ENCODE measurements at regions not wholly inside any gene's neighbourhood (a gene's known extent, or its start where the extent isn't known, plus 50 kb on each side); places are given as distances from the start of the nearest gene placed in this dataset.

DNA sequence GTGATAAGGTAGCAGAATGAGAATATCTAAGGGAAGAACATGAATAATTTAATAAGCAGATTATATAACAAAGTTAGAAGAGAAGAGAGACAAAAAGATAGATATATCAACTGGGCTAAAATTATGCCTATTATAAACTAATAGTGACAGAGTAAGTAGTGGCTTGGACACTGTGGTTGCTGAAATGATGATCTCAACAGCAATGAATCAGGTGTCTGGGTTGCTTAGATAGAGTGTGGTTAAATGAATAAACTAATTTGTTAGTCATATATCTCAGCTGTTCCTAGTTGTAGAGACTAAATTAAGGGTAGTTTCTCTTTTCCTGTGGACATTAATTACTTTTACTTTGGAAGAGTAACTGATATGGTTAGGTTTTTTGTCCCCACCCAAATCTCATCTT lies 1485.4 kb upstream of the CELF4 start:
- H3K36me3 ChIP-seq (ENCODE audit: control insufficient read depth in 2 of 2, insufficient read depth in 2 of 2, low read length in 1 of 2), result no peaks in the 10 kb centered on the region
- H3K27ac ChIP-seq (ENCODE audit: low read depth in 1 of 2, low read length in 1 of 2), result no peak overlapping the region
- no peak for DNase-seq (ENCODE audit: low read depth in 6 of 9, low spot score in 9 of 9)

GRCh38 chr18:39039813-39040212 lies 1474.2 kb upstream of the CELF4 start:
- H3K4me3 ChIP-seq (ENCODE audit: low read length in 2 of 2), result no peak overlapping the region
- no peaks in the 10 kb centered on the region for H3K4me1 ChIP-seq (ENCODE audit: control insufficient read depth in 2 of 2, insufficient read depth in 2 of 2, low read length in 2 of 2)
- WGBS, result 92% methylated on average over 2 of the region's 2 CpGs
- no peak overlapping the region for H3K27ac ChIP-seq (ENCODE audit: low read depth in 1 of 2, low read length in 1 of 2)
- H3K27me3 ChIP-seq (ENCODE audit: control insufficient read depth in 2 of 2, insufficient read depth in 1 of 2, low read length in 1 of 2), result no peaks in the 10 kb centered on the region
- H3K9me3 ChIP-seq (ENCODE audit: control insufficient read depth in 2 of 2, insufficient read depth in 1 of 2, low read length in 1 of 2), result no peaks in the 10 kb centered on the region
- H3K36me3 ChIP-seq (ENCODE audit: control insufficient read depth in 2 of 2, insufficient read depth in 2 of 2, low read length in 1 of 2), result no peaks in the 10 kb centered on the region
- DNase-seq (ENCODE audit: low read depth in 6 of 9, low spot score in 9 of 9), result no peak

More for the DNA sequence above, 1485.4 kb upstream of the CELF4 start:
- H3K27me3 ChIP-seq (ENCODE audit: control insufficient read depth in 2 of 2, insufficient read depth in 1 of 2, low read length in 1 of 2), result no peaks in the 10 kb centered on the region
- no peaks in the 10 kb centered on the region for H3K9me3 ChIP-seq (ENCODE audit: control insufficient read depth in 2 of 2, insufficient read depth in 1 of 2, low read length in 1 of 2)
- no peak overlapping the region for H3K4me3 ChIP-seq (ENCODE audit: low read length in 2 of 2)
- no peaks in the 10 kb centered on the region for H3K4me1 ChIP-seq (ENCODE audit: control insufficient read depth in 2 of 2, insufficient read depth in 2 of 2, low read length in 2 of 2)

DNA sequence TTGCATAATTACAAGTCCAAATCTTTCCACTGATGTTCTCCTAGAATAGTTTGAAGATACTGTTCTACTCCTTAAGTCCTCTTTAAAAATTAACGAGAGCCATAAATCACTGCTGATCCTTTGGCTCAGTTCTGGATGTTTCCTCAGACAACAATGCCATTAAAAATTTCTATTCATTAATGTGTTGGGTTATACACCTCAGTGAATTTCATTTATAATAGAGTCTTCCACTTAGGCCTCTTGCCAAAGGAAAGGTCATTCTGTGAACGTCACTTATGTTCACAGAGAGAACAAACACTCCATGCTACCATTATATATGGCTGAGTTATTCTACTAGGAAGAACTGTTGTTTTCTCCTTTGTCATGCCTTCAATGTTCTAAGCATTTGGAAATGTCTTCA lies 1472.3 kb upstream of the CELF4 start:
- no peak overlapping the region for H3K27ac ChIP-seq (ENCODE audit: low read depth in 1 of 2, low read length in 1 of 2)
- H3K4me3 ChIP-seq (ENCODE audit: low read length in 2 of 2), result no peak overlapping the region
- 98% methylated on average over 2 of the region's 2 CpGs for WGBS
- no peaks in the 10 kb centered on the region for H3K27me3 ChIP-seq (ENCODE audit: control insufficient read depth in 2 of 2, insufficient read depth in 1 of 2, low read length in 1 of 2)
- H3K9me3 ChIP-seq (ENCODE audit: control insufficient read depth in 2 of 2, insufficient read depth in 1 of 2, low read length in 1 of 2), result no peaks in the 10 kb centered on the region
- no peaks in the 10 kb centered on the region for H3K36me3 ChIP-seq (ENCODE audit: control insufficient read depth in 2 of 2, insufficient read depth in 2 of 2, low read length in 1 of 2)
- DNase-seq (ENCODE audit: low read depth in 6 of 9, low spot score in 9 of 9), result no peak
- H3K4me1 ChIP-seq (ENCODE audit: control insufficient read depth in 2 of 2, insufficient read depth in 2 of 2, low read length in 2 of 2), result no peaks in the 10 kb centered on the region

DNA sequence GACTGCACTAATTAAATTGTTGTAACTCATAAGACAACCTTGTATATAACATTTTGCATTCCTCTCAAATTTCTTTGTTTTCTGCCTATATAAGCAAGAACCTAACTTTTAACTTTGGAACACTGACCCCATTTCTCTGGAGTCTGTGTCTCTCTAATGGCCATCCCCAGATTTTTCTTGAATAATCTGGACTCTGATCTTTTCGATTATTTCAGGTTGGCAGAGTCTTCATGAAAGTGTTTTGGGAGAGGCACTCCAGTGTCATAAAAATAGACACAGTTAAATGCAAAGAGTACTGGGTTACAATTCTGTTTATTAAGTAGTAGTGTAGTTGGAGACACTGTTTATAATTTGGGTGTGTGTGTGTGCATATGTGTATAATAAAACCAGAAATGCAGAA lies 1467.7 kb upstream of the CELF4 start:
- Histone ChIP-seq H3K4me1 (ENCODE audit: control insufficient read depth in 2 of 2, insufficient read depth in 2 of 2, low read length in 2 of 2) (no peaks in the 10 kb centered on the region), H3K4me3 (ENCODE audit: low read length in 2 of 2) (no peak overlapping the region), H3K27ac (ENCODE audit: low read depth in 1 of 2, low read length in 1 of 2) (no peak overlapping the region), H3K9me3 (ENCODE audit: control insufficient read depth in 2 of 2, insufficient read depth in 1 of 2, low read length in 1 of 2) (no peaks in the 10 kb centered on the region), H3K36me3 (ENCODE audit: control insufficient read depth in 2 of 2, insufficient read depth in 2 of 2, low read length in 1 of 2) (no peaks in the 10 kb centered on the region), H3K27me3 (ENCODE audit: control insufficient read depth in 2 of 2, insufficient read depth in 1 of 2, low read length in 1 of 2) (no peaks in the 10 kb centered on the region)
- WGBS, result 96% methylated on average over 1 of the region's 1 CpG
- no peak for DNase-seq (ENCODE audit: low read depth in 6 of 9, low spot score in 9 of 9)

- DNase-seq (ENCODE audit: low read depth in 6 of 9, low spot score in 9 of 9), result no peak
- Histone ChIP-seq H3K27me3 (ENCODE audit: control insufficient read depth in 2 of 2, insufficient read depth in 1 of 2, low read length in 1 of 2) (no peaks in the 10 kb centered on the region), H3K27ac (ENCODE audit: low read depth in 1 of 2, low read length in 1 of 2) (no peak overlapping the region), H3K4me3 (ENCODE audit: low read length in 2 of 2) (no peak overlapping the region), H3K9me3 (ENCODE audit: control insufficient read depth in 2 of 2, insufficient read depth in 1 of 2, low read length in 1 of 2) (no peaks in the 10 kb centered on the region), H3K36me3 (ENCODE audit: control insufficient read depth in 2 of 2, insufficient read depth in 2 of 2, low read length in 1 of 2) (no peaks in the 10 kb centered on the region), H3K4me1 (ENCODE audit: control insufficient read depth in 2 of 2, insufficient read depth in 2 of 2, low read length in 2 of 2) (no peaks in the 10 kb centered on the region)
- 94% methylated on average over 3 of the region's 3 CpGs for whole genome bisulfite sequencing
These were observed 1466.0 kb upstream of the CELF4 start for GRCh38 chr18:39031647-39032046.

DNA sequence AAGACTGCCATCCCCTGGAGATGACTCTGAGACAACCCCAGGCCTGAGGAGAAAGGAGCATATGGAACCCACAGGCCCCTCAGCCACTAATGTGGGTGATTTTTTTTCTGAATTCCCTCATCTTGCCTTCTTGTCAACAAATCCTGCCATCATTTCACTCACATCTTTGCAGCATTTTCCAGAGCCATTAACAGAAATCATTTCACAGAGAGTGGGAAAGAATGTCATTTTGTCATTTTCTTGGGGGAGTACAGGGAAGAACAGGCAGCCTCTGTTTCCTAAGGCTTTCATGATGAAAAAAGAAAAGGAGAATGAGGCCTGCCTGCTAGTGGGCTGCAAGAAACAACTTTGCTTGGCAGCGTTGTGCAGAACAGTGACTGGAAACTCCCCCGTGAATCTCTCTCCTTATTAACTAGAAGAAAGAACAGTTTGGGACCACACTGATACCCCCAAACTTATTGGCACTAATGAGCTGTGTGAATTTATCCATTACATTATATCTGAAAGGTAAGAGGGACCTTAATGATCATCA lies 1464.6 kb upstream of the CELF4 start:
- Histone ChIP-seq H3K4me3 (ENCODE audit: low read length in 2 of 2) (no peak overlapping the region), H3K36me3 (ENCODE audit: control insufficient read depth in 2 of 2, insufficient read depth in 2 of 2, low read length in 1 of 2) (no peaks in the 10 kb centered on the region), H3K4me1 (ENCODE audit: control insufficient read depth in 2 of 2, insufficient read depth in 2 of 2, low read length in 2 of 2) (no peaks in the 10 kb centered on the region), H3K27me3 (ENCODE audit: control insufficient read depth in 2 of 2, insufficient read depth in 1 of 2, low read length in 1 of 2) (no peaks in the 10 kb centered on the region), H3K27ac (ENCODE audit: low read depth in 1 of 2, low read length in 1 of 2) (no peak overlapping the region), H3K9me3 (ENCODE audit: control insufficient read depth in 2 of 2, insufficient read depth in 1 of 2, low read length in 1 of 2) (no peaks in the 10 kb centered on the region)
- WGBS, result 99% methylated on average over 2 of the region's 2 CpGs
- DNase-seq (ENCODE audit: low read depth in 6 of 9, low spot score in 9 of 9), result no peak

DNA sequence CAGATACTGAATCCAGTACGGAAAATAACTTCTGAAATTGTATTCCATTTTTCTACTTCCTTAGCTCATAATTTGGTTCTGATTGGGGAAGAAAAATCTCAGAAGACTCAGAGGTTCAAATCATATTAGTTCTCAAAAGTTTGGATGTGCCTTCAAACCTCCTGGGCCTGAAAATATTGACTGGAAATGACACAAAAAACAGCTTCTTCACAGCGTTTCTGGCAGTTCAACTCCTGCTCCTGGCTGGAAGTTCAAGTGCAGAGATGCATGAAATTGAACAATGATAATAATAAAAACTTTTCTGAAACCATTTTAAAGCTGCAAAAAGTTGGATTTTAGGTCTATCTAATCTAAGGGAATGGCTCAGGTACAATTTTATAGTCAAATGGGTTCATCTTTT lies 1459.9 kb upstream of the CELF4 start:
- H3K4me3 ChIP-seq (ENCODE audit: low read length in 2 of 2), result no peak overlapping the region
- no peaks in the 10 kb centered on the region for H3K36me3 ChIP-seq (ENCODE audit: control insufficient read depth in 2 of 2, insufficient read depth in 2 of 2, low read length in 1 of 2)
- DNase-seq (ENCODE audit: low read depth in 6 of 9, low spot score in 9 of 9), result no peak
- 95% methylated on average over 2 of the region's 2 CpGs for WGBS
- H3K4me1 ChIP-seq (ENCODE audit: control insufficient read depth in 2 of 2, insufficient read depth in 2 of 2, low read length in 2 of 2), result no peaks in the 10 kb centered on the region
- H3K27me3 ChIP-seq (ENCODE audit: control insufficient read depth in 2 of 2, insufficient read depth in 1 of 2, low read length in 1 of 2), result no peaks in the 10 kb centered on the region
- H3K27ac ChIP-seq (ENCODE audit: low read depth in 1 of 2, low read length in 1 of 2), result no peak overlapping the region
- no peaks in the 10 kb centered on the region for H3K9me3 ChIP-seq (ENCODE audit: control insufficient read depth in 2 of 2, insufficient read depth in 1 of 2, low read length in 1 of 2)

GRCh38 chr18:39019989-39020388 lies 1454.4 kb upstream of the CELF4 start:
- Histone ChIP-seq H3K9me3 (ENCODE audit: control insufficient read depth in 2 of 2, insufficient read depth in 1 of 2, low read length in 1 of 2) (no peaks in the 10 kb centered on the region), H3K27me3 (ENCODE audit: control insufficient read depth in 2 of 2, insufficient read depth in 1 of 2, low read length in 1 of 2) (no peaks in the 10 kb centered on the region), H3K4me1 (ENCODE audit: control insufficient read depth in 2 of 2, insufficient read depth in 2 of 2, low read length in 2 of 2) (no peaks in the 10 kb centered on the region), H3K27ac (ENCODE audit: low read depth in 1 of 2, low read length in 1 of 2) (no peak overlapping the region), H3K4me3 (ENCODE audit: low read length in 2 of 2) (no peak overlapping the region), H3K36me3 (ENCODE audit: control insufficient read depth in 2 of 2, insufficient read depth in 2 of 2, low read length in 1 of 2) (no peaks in the 10 kb centered on the region)
- WGBS, result 94% methylated on average over 3 of the region's 3 CpGs
- DNase-seq (ENCODE audit: low read depth in 6 of 9, low spot score in 9 of 9), result no peak

DNA sequence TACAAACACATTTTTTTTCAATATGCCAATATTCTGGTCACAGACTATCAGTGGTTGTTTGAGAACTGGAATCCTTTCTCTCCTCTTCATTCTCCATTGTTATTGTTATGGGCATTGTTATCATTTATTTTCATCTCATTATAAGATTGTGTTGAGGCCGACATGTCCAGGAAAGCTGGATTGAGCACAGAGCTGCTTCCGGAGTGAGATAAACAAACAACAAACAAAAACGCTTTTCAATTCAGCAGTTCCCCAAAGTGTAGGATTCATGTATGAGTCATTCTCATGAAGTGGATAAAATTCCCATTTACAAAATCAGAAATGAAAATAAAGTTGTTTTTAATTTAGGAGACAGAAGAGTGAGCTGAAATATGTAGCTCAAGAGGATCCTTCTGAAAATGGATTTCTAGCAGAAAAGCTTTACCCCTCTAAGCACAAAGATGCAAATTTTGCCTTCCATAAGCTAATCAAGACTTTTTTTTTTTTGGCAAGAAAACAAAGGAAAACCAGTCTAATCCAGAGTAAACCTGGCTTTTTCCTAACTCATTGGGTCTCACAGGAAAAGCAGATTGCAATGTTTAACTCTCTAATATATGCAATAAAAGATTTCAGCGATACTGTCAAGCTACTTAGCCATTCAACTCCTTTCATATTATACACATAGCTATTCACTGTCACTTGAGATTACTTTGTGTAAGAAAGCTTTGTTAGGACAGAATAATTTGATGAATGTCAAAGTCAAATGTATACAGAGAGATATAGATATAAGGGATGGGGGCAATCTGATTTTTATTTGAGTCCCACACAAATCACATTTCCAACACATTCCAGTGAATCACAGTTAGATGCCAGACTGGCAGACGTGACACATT lies 1441.7 kb upstream of the CELF4 start:
- WGBS, result 97% methylated on average over 5 of the region's 5 CpGs
- Histone ChIP-seq H3K27me3 (ENCODE audit: control insufficient read depth in 2 of 2, insufficient read depth in 1 of 2, low read length in 1 of 2) (no peaks in the 10 kb centered on the region), H3K4me3 (ENCODE audit: low read length in 2 of 2) (no peak overlapping the region), H3K4me1 (ENCODE audit: control insufficient read depth in 2 of 2, insufficient read depth in 2 of 2, low read length in 2 of 2) (no peaks in the 10 kb centered on the region), H3K27ac (ENCODE audit: low read depth in 1 of 2, low read length in 1 of 2) (no peak overlapping the region), H3K36me3 (ENCODE audit: control insufficient read depth in 2 of 2, insufficient read depth in 2 of 2, low read length in 1 of 2) (no peaks in the 10 kb centered on the region), H3K9me3 (ENCODE audit: control insufficient read depth in 2 of 2, insufficient read depth in 1 of 2, low read length in 1 of 2) (peaks cover 0 to 2% of the 10 kb centered on the region in 2 donors)
- no peak for DNase-seq (ENCODE audit: low read depth in 6 of 9, low spot score in 9 of 9)

Measured in thymus (tissue), 11 donors.